ENCODE measurements at regions not wholly inside any gene's neighbourhood (a gene's known extent, or its start where the extent isn't known, plus 50 kb on each side); places are given as distances from the start of the nearest gene placed in this dataset.

DNA sequence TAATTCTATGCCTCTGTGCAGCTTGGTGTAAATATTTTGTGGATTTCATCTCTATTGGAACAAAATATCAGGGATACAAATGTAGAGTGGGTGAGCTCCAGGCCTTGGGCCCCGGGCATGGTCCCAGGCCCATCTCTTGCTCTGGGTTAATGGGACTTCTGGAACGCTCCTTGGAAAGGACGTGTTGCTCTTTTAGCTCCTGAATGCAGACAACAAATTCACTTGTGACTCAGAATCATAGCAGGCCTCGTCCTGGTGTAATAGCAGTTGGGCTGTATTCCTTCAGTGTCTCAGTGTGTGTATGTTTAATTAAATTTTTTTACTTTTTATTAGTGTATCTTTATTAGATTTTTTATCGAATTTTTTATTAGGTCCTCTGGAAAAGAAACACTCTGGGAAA lies 266.7 kb upstream of the C2CD4B start:
- Histone ChIP-seq H3K36me3 (no peaks in the 10 kb centered on the region), H3K4me3 (ENCODE audit: low read depth, low read length) (no peak overlapping the region)
- TF ChIP-seq, protein P1, sequence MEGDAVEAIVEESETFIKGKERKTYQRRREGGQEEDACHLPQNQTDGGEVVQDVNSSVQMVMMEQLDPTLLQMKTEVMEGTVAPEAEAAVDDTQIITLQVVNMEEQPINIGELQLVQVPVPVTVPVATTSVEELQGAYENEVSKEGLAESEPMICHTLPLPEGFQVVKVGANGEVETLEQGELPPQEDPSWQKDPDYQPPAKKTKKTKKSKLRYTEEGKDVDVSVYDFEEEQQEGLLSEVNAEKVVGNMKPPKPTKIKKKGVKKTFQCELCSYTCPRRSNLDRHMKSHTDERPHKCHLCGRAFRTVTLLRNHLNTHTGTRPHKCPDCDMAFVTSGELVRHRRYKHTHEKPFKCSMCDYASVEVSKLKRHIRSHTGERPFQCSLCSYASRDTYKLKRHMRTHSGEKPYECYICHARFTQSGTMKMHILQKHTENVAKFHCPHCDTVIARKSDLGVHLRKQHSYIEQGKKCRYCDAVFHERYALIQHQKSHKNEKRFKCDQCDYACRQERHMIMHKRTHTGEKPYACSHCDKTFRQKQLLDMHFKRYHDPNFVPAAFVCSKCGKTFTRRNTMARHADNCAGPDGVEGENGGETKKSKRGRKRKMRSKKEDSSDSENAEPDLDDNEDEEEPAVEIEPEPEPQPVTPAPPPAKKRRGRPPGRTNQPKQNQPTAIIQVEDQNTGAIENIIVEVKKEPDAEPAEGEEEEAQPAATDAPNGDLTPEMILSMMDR (IDR thresholded peaks at IDR 0.05; ENCODE audit: low read depth, low read length), result no peak

DNA sequence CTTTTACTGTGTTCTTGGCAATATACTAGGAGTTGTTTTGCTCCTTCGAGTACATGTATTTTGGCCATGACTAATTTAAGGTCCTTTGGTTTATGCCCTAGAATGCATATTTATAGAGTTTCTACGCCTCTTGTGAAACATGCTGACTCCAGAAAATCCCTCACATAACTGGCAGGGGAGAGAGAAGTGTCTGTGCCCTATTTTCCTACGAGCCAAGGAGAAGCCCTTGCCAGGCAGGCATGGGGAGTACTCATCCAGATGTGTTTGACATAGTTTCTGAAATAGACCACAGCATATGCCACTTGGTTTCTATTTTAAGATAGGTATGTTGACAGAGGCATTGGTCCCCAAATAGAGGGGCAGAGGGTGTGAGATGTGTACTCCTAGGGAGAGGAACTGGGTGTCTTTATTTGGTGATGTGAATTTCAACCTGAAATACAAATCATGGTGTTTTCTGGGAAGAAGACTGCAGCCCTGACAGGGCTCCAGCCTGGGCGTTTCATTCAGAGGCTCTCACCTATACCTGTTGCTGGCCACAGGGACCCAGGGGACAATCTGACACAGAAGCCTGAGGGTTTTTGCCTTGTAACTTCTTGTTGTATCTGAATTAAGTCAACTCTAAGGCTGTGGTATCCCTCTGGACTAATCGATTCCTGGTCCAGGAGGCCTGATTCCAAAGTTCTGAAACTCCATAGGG lies 267.8 kb upstream of the C2CD4B start:
- no peak overlapping the region for H3K27ac ChIP-seq
- no peaks in the 10 kb centered on the region for H3K36me3 ChIP-seq
- H3K27me3 ChIP-seq (ENCODE audit: insufficient read depth, low read depth, severe bottlenecking), result no peaks in the 10 kb centered on the region
- H3K4me3 ChIP-seq (ENCODE audit: low read depth, low read length), result no peak overlapping the region
- TF ChIP-seq, protein P1 (IDR thresholded peaks at IDR 0.05; ENCODE audit: low read depth, low read length), result no peak
- H3K9me3 ChIP-seq (ENCODE audit: severe bottlenecking), result no peaks in the 10 kb centered on the region
- DNase-seq, result no peak

More for the DNA sequence above, 266.7 kb upstream of the C2CD4B start:
- DNase-seq, result no peak
- Histone ChIP-seq H3K27ac (no peak overlapping the region), H3K9me3 (ENCODE audit: severe bottlenecking) (no peaks in the 10 kb centered on the region), H3K27me3 (ENCODE audit: insufficient read depth, low read depth, severe bottlenecking) (no peaks in the 10 kb centered on the region)

DNA sequence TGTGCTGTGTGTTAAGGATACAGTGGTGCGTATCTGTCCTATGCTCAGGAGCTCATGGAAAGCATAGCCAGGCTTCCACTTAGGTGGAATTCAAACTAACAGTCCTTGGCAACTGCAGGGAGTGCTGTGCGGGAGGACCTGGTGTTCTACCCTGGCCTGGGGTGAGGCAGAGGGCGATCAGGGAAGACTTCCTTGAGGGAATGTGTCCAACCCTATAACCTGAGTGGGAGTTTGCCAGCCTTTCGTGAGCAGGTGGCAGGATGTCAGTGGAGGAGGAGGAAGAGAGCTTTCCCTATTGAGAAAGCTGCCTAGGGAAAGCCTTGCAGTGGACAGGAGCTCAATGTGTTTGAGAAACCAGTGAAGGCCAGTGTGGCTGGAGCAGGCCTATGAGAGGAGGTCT lies 271.1 kb upstream of the C2CD4B start:
- no peaks in the 10 kb centered on the region for H3K36me3 ChIP-seq
- no peak overlapping the region for H3K4me3 ChIP-seq (ENCODE audit: low read depth, low read length)
- H3K27ac ChIP-seq, result no peak overlapping the region
- no peaks in the 10 kb centered on the region for H3K9me3 ChIP-seq (ENCODE audit: severe bottlenecking)
- DNase-seq, result no peak
- TF ChIP-seq, protein P1 (IDR thresholded peaks at IDR 0.05; ENCODE audit: low read depth, low read length), result no peak
- no peaks in the 10 kb centered on the region for H3K27me3 ChIP-seq (ENCODE audit: insufficient read depth, low read depth, severe bottlenecking)

DNA sequence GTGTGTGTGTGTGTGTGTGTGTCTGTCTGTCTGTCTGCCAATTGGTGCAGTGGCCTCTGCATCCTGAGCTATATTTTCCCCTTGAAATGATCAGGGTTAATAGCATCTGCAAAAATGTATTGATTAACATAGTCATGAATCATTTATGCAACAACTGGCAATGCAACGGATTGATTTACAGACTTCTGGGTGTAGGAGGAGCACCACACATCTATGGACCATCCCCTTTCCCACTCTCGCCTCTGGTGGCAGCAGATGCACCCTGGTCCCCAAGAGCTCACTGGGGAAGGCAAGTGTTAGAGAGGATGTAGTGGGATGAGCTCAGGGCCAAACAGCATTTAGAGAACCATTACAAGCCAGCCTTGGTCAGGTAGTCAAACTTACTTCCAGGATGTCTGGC lies 272.7 kb upstream of the C2CD4B start:
- Histone ChIP-seq H3K4me3 (ENCODE audit: low read depth, low read length) (no peak overlapping the region), H3K36me3 (no peaks in the 10 kb centered on the region), H3K27ac (no peak overlapping the region), H3K9me3 (ENCODE audit: severe bottlenecking) (no peaks in the 10 kb centered on the region), H3K27me3 (ENCODE audit: insufficient read depth, low read depth, severe bottlenecking) (no peaks in the 10 kb centered on the region)
- TF ChIP-seq, protein P1 (IDR thresholded peaks at IDR 0.05; ENCODE audit: low read depth, low read length), result no peak
- no peak for DNase-seq

DNA sequence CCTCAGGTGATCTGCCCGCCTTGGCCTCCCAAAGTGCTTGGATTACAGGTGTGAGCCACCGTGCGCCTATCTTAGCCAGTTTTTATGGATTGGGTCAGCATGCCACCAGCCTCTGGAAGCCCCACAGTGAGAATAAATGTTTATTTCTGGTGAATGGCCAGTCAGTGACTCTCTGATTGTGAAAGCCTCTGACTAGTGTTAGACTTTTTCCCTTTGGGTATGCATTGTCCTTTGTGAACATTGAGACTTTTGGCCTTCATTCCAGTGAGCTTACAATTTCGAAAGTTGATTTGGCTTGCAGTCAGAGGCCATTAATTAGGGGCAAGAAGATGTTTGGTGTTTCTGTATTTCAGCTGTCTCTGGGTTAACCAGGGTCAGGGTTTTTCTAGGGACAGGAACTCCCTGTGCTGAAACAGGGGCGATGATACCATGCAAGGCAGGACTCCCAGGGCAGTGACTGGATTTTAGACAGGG lies 274.5 kb upstream of the C2CD4B start:
- Histone ChIP-seq H3K27ac (no peak overlapping the region), H3K27me3 (ENCODE audit: insufficient read depth, low read depth, severe bottlenecking) (no peaks in the 10 kb centered on the region), H3K9me3 (ENCODE audit: severe bottlenecking) (no peaks in the 10 kb centered on the region), H3K4me3 (ENCODE audit: low read depth, low read length) (no peak overlapping the region), H3K36me3 (no peaks in the 10 kb centered on the region)
- TF ChIP-seq, protein P1 (IDR thresholded peaks at IDR 0.05; ENCODE audit: low read depth, low read length), result no peak
- DNase-seq, result no peak

Data from WERI-Rb-1 (cell line).